Kidney (tissue), 13 donors: ENCODE measurements at regions not wholly inside any gene's neighbourhood (a gene's known extent, or its start where the extent isn't known, plus 50 kb on each side); places are given as distances from the start of the nearest gene placed in this dataset.

ENCODE experiments used
- DNase-seq, 5 donors: peaks; one replicate each; pipeline ENCODE4 v3.0.0-alpha.2; 2013 to 2020
- FAIRE-seq: peaks from 2 replicates; lab custom pipeline; 2012; peaks lifted over from hg19 to GRCh38; lab: Jason Lieb, UNC
- H3K27ac ChIP-seq, 2 donors: one replicate each; pipeline ENCODE4 v1.7.0; 2013; ENCODE audit warnings: low read depth in 2 of 2, low read length in 2 of 2, inconsistent platforms in 1 of 2
- H3K27me3 ChIP-seq: one replicate; pipeline ENCODE4 v1.7.1; 2013; ENCODE audit warnings: low read length, inconsistent platforms; ENCODE audit not compliant: control insufficient read depth, insufficient read depth
- H3K36me3 ChIP-seq, 3 donors: one replicate each; pipeline versions ENCODE4 v1.7.0 to v1.7.1; 2013; ENCODE audit warnings: low read length in 3 of 3, control low read depth in 1 of 3, inconsistent platforms in 1 of 3; ENCODE audit not compliant: insufficient read depth in 3 of 3, control insufficient read depth in 2 of 3
- H3K4me1 ChIP-seq, 3 donors: one replicate each; pipeline versions ENCODE4 v1.7.0 to v1.7.1; 2013; ENCODE audit warnings: low read length in 3 of 3, inconsistent platforms in 1 of 3, low read depth in 1 of 3; ENCODE audit not compliant: control insufficient read depth in 2 of 3, insufficient read depth in 2 of 3
- H3K4me3 ChIP-seq, 3 donors: one replicate each; pipeline versions ENCODE4 v1.7.0 to v1.8.1; 2013; ENCODE audit warnings: low read length in 3 of 3, control low read depth in 1 of 3, inconsistent platforms in 1 of 3
- H3K9ac ChIP-seq, 3 donors: one replicate each; pipeline versions ENCODE4 v1.7.0 to v1.7.1; 2013; ENCODE audit warnings: low read length in 3 of 3, control low read depth in 1 of 3, inconsistent platforms in 1 of 3
- H3K9me3 ChIP-seq, 3 donors: one replicate each; pipeline versions ENCODE4 v1.7.0 to v1.7.1; 2013; ENCODE audit warnings: low read length in 3 of 3, control low read depth in 1 of 3, inconsistent platforms in 1 of 3; ENCODE audit not compliant: control insufficient read depth in 2 of 3, insufficient read depth in 1 of 3
- CTCF ChIP-seq: IDR thresholded peaks from 3 replicates; pipeline ENCODE4 v1.5.1; 2012; ENCODE audit warnings: mild to moderate bottlenecking, moderate library complexity, borderline replicate concordance; ENCODE audit not compliant: insufficient read depth; ENCODE audit errors: extremely low read depth
- intact Hi-C: fragments of 100-400 bp; cut with DNase I; formaldehyde crosslinking; loops from one replicate; pipeline ENCODE4 v1.11.1; 2022
- donor health status: control.
- donor health status: control.
- donor health status: control.
- donor health status: control.
- donor health status: control.
- donor health status: DM: yes; HTN: yes; CAD: no.
- donor health status: Normal renal cell carcinoma (clear cell type).

GRCh38 chr3:74295479-74295878 is 319.0 kb downstream of the CNTN3 start:
- no peaks in the 10 kb centered on the region for H3K9me3 ChIP-seq
- DNase-seq = no peak
- no peak for TF ChIP-seq CTCF
- FAIRE-seq = no peak
- no peak overlapping the region for H3K27ac ChIP-seq
- no peak overlapping the region for H3K9ac ChIP-seq
- no peak overlapping the region for H3K4me3 ChIP-seq
- peaks cover 0 to 2% (median 0%) of the 10 kb centered on the region in 3 donors for H3K36me3 ChIP-seq
- no peaks in the 10 kb centered on the region for H3K4me1 ChIP-seq
- no peaks in the 10 kb centered on the region for H3K27me3 ChIP-seq
- intact Hi-C loops = no loop called here

- H3K27ac ChIP-seq = no peak overlapping the region
- TF ChIP-seq CTCF = no peak
- no peaks in the 10 kb centered on the region for H3K27me3 ChIP-seq
- no peak overlapping the region for H3K4me3 ChIP-seq
- H3K9ac ChIP-seq = no peak overlapping the region
- intact Hi-C loops = no loop called here
- no peak for DNase-seq
- no peaks in the 10 kb centered on the region for H3K36me3 ChIP-seq
- no peaks in the 10 kb centered on the region for H3K9me3 ChIP-seq
- no peak for FAIRE-seq
- no peaks in the 10 kb centered on the region for H3K4me1 ChIP-seq
Measured at GRCh38 chr3:74288761-74289160, 325.7 kb downstream of the CNTN3 start.

GRCh38 chr3:74287557-74287956 is 326.9 kb downstream of the CNTN3 start:
- FAIRE-seq (no peak), DNase-seq (no peak)
- TF ChIP-seq CTCF = no peak
- no peaks in the 10 kb centered on the region for H3K36me3 ChIP-seq
- intact Hi-C loops = no loop called here
- no peaks in the 10 kb centered on the region for H3K9me3 ChIP-seq
- H3K4me1 ChIP-seq = no peaks in the 10 kb centered on the region
- no peaks in the 10 kb centered on the region for H3K27me3 ChIP-seq
- no peak overlapping the region for H3K27ac ChIP-seq
- no peak overlapping the region for H3K9ac ChIP-seq
- no peak overlapping the region for H3K4me3 ChIP-seq

GRCh38 chr3:74282202-74282601 is 332.3 kb downstream of the CNTN3 start:
- TF ChIP-seq CTCF = no peak
- Histone ChIP-seq H3K36me3 (no peaks in the 10 kb centered on the region), H3K27ac (no peak overlapping the region), H3K4me3 (no peak overlapping the region), H3K4me1 (no peaks in the 10 kb centered on the region), H3K9ac (no peak overlapping the region), H3K27me3 (no peaks in the 10 kb centered on the region), H3K9me3 (peaks cover 0 to 3% (median 0%) of the 10 kb centered on the region in 3 donors)
- intact Hi-C loops = no loop called here
- DNase-seq (no peak), FAIRE-seq (no peak)
